Mesothelial cell of epicardium (in vitro differentiated cells): ENCODE measurements at regions not wholly inside any gene's neighbourhood (a gene's known extent, or its start where the extent isn't known, plus 50 kb on each side); places are given as distances from the start of the nearest gene placed in this dataset.
A peak's percentile ranks its signal among the peaks of the same experiment; 100 is the strongest.

ENCODE experiments used
- DNase-seq, 2 experiments: peaks; one replicate each; pipeline ENCODE4 v3.0.0; 2021; ENCODE audit warnings: low spot score in 2 of 2; ENCODE audit not compliant: unreplicated experiment in 2 of 2
- H3K27ac Mint-ChIP-seq: 2 replicates; pipeline ENCODE4 v1.8.0; 2021; ENCODE audit warnings: mixed read lengths
- H3K27me3 Mint-ChIP-seq: 2 replicates; pipeline ENCODE4 v1.8.0; 2021; ENCODE audit warnings: low read depth, mixed read lengths
- H3K36me3 Mint-ChIP-seq: 2 replicates; pipeline ENCODE4 v1.8.0; 2021; ENCODE audit warnings: mixed read lengths
- H3K4me1 Mint-ChIP-seq: 2 replicates; pipeline ENCODE4 v1.8.0; 2021; ENCODE audit warnings: mixed read lengths
- H3K4me3 Mint-ChIP-seq: 2 replicates; pipeline ENCODE4 v1.8.0; 2021; ENCODE audit warnings: mild to moderate bottlenecking, moderate library complexity, mixed read lengths
- H3K9me3 Mint-ChIP-seq: 2 replicates; pipeline ENCODE4 v1.8.0; 2021; ENCODE audit warnings: mixed read lengths
- TF ChIP-seq, protein P1 (sequence below): fragments of 200-600 bp; sonication (generic); IDR thresholded peaks from one replicate; pipeline ENCODE4 v1.5.0; 2021; ENCODE audit warnings: antibody characterized with exemption; ENCODE audit not compliant: unreplicated experiment

DNA sequence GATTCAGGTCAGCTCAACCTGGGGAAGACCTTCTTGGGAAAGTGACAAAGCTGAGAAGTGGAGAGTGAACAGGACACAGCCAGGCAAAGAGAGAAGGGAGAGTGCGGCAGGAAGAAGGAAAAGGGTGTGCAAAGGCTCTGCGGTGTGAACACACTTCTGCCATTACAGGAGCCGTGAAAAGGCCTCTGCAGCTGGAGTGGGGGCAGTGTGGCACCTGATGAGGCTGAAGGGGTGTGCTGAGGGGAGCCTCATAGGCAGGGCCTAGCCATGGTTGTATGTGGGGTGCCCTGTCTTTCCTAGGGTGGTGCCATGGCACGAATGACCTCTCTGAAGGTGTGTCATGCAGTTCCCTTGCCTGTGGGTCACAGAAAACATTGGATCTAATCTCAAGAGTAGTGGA is 347.6 kb downstream of the CYRIA start:
- Mint-ChIP-seq H3K4me1 (peaks cover 44% of the 10 kb centered on the region), H3K36me3 (no peaks in the 10 kb centered on the region), H3K27ac (peak overlapping the region; percentile 81), H3K4me3 (no peak overlapping the region), H3K27me3 (no peaks in the 10 kb centered on the region), H3K9me3 (no peaks in the 10 kb centered on the region)
- TF ChIP-seq, protein P1, sequence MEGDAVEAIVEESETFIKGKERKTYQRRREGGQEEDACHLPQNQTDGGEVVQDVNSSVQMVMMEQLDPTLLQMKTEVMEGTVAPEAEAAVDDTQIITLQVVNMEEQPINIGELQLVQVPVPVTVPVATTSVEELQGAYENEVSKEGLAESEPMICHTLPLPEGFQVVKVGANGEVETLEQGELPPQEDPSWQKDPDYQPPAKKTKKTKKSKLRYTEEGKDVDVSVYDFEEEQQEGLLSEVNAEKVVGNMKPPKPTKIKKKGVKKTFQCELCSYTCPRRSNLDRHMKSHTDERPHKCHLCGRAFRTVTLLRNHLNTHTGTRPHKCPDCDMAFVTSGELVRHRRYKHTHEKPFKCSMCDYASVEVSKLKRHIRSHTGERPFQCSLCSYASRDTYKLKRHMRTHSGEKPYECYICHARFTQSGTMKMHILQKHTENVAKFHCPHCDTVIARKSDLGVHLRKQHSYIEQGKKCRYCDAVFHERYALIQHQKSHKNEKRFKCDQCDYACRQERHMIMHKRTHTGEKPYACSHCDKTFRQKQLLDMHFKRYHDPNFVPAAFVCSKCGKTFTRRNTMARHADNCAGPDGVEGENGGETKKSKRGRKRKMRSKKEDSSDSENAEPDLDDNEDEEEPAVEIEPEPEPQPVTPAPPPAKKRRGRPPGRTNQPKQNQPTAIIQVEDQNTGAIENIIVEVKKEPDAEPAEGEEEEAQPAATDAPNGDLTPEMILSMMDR, result no peak
- no peak for DNase-seq

DNA sequence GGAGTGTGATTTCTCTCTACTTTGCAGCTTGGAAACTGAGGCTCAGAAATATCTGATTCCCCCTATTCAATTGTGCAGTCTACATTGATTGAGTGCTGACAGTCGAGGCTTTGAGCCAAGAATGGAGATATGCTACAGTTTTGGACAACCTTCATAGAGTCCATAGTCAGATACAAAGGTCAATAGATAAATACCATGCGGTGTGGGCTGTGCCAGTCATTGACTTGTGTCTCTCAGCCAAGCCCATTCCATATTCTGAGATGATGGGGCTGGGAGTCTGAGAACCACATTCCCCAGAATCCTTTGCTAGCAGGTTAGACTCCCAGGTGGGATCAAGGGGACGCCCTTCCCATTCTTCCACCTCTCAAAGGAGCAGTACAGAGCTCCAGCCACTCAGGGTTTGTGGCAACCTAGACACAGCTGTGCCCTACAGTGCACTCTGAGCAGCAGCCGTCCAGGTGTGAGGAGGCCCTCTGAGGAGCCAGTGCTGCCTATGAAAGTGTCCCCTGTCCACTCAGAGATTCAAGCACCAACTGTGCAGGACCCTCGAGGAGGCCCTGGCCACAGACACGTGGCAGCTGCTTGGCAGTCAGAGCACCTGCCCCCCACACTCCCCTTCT is 348.3 kb downstream of the CYRIA start:
- TF ChIP-seq, protein P1, result no peak
- DNase-seq, result no peak
- Mint-ChIP-seq H3K4me3 (no peak overlapping the region), H3K27ac (peak overlapping the region; percentile 81), H3K4me1 (peaks cover 37% of the 10 kb centered on the region), H3K27me3 (no peaks in the 10 kb centered on the region), H3K36me3 (no peaks in the 10 kb centered on the region), H3K9me3 (no peaks in the 10 kb centered on the region)

GRCh38 chr2:16316456-16317210 is 349.0 kb downstream of the CYRIA start:
- Mint-ChIP-seq H3K27me3 (no peaks in the 10 kb centered on the region), H3K27ac (no peak overlapping the region), H3K36me3 (no peaks in the 10 kb centered on the region), H3K4me3 (no peak overlapping the region), H3K9me3 (no peaks in the 10 kb centered on the region), H3K4me1 (peaks cover 39% of the 10 kb centered on the region)
- TF ChIP-seq, protein P1, result no peak
- no peak for DNase-seq

GRCh38 chr2:16315908-16316307 is 349.7 kb downstream of the CYRIA start:
- Mint-ChIP-seq H3K36me3 (no peaks in the 10 kb centered on the region), H3K27ac (no peak overlapping the region), H3K4me1 (peaks cover 35% of the 10 kb centered on the region), H3K9me3 (no peaks in the 10 kb centered on the region), H3K4me3 (no peak overlapping the region), H3K27me3 (no peaks in the 10 kb centered on the region)
- no peak for DNase-seq
- TF ChIP-seq, protein P1, result no peak

- H3K4me1 Mint-ChIP-seq, result peaks cover 32% of the 10 kb centered on the region
- TF ChIP-seq, protein P1, result no peak
- H3K36me3 Mint-ChIP-seq, result no peaks in the 10 kb centered on the region
- H3K27me3 Mint-ChIP-seq, result no peaks in the 10 kb centered on the region
- no peaks in the 10 kb centered on the region for H3K9me3 Mint-ChIP-seq
- no peak for DNase-seq
- no peak overlapping the region for H3K4me3 Mint-ChIP-seq
- H3K27ac Mint-ChIP-seq, result no peak overlapping the region
Observed at GRCh38 chr2:16315458-16315835, 350.2 kb downstream of the CYRIA start.
